HS-27A (cell line): ENCODE measurements at regions not wholly inside any gene's neighbourhood (a gene's known extent, or its start where the extent isn't known, plus 50 kb on each side); places are given as distances from the start of the nearest gene placed in this dataset.

Experiments
- DNase-seq: peaks from one replicate; pipeline ENCODE4 v3.0.0-alpha.2; 2012; ENCODE audit warnings: low read depth, missing footprints

DNA sequence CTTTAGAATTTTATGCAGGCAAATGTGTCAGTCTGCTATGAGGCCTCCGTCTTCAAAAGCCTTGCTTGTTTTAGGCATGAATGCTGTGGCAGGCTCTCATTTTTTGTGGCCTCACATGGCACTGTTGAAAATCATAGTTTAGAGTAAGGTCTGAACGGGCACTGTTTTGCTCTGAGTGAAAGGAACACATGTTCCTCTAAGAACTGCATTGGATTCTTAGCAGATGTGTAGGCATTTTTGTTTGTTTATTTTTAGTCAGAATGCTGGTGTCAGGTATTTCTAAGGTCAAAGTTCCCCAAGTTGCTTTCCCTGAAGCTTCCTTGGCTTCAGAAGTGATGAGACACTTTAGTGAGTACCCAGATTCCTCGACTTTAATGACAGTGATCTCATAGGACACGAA is 173.7 kb downstream of the HS3ST3B1 start:
- DNase-seq: no peak

DNA sequence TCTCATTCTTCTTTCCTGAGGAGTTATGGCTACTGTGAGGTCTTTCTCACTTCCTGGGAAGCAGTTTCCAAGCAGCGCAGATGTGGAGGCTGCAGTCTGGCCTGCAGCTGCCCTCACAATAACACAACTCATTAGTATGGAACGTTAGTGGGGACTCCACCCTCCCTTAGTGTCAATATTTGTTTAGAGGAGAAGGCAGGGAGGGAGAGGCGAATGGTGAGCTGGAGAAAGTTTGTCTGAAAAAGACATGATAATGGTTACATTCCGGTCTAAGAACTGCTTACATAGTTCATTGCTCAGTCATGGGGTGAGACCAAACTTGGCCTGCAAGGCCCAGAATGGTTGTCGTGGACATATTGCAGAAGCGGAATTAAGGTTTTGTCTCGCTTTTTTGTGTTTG is 170.2 kb downstream of the HS3ST3B1 start:
- peak; percentile 68 for DNase-seq

DNA sequence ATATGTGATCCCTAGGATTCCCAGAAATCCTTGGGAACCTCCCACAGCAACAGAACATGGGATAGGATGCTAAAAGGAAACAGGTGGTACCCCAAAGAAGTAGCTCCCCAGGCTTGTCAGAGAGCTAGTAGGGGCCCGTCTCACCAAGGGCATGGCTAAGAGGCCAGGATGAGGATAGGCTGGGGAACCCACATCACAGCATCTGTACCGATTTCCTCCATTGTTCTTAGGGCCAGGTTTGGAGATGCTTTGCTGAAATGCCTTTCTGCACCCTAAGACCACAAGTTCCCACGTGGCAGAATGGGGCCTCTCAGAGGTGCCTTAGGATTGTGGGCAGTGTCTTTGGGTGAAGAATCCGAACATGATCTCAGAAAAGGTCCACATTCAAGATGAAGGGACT is 169.5 kb downstream of the HS3ST3B1 start:
- no peak for DNase-seq

DNA sequence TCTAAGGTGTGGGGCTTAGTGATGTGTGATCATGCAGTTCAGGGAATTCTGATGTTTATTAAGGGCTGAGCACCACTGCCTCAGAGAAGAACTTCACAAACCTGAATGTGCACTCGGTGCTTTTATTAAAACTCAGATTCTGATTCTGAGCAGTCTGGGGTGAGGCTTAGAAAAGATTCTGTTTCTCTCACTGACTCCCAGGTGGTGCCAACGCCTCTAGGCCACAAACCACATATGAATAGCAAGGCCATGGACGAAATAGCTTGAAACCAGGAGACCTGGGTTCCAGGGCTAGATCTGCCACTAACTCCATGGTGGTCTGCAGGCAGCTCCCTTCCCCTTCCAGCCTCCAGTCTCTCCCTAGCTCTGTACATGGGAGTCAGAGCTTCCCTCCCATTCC is 169.1 kb downstream of the HS3ST3B1 start:
- DNase-seq: no peak

DNA sequence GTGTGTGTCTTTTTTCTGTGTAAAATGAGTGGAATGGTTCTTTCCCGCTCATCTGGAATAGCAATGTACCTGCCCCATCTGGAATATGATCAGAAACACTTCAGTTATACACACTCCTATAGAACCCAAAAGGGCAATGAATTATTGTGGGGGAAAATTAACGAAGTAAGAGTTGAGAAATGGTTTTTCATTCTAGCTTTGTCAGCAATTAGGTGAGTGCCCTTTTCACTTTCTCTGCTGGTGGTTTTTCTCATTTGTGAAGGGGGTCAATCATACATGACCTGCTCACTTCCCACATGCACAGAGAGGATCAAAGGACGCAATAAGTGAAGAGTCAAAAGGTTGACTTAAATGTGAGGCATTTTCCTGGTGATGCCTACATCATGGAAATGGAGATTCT is 168.0 kb downstream of the HS3ST3B1 start:
- DNase-seq: no peak

DNA sequence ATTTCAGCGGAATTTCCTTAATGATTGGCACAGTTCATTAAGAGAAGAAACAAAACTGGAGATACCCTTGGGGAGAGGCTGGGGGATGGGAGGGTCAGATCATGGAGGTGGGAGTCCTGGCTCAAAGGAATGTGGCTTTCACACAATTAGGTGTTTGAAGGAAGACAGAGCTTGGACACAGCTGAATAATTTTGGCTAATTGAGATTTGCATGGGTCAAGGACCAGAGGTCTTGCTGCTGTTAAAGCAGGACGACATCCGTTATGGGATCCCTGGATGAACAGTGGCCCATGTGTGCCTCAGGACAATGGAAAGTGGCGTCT is 160.3 kb downstream of the HS3ST3B1 start:
- DNase-seq: no peak

DNA sequence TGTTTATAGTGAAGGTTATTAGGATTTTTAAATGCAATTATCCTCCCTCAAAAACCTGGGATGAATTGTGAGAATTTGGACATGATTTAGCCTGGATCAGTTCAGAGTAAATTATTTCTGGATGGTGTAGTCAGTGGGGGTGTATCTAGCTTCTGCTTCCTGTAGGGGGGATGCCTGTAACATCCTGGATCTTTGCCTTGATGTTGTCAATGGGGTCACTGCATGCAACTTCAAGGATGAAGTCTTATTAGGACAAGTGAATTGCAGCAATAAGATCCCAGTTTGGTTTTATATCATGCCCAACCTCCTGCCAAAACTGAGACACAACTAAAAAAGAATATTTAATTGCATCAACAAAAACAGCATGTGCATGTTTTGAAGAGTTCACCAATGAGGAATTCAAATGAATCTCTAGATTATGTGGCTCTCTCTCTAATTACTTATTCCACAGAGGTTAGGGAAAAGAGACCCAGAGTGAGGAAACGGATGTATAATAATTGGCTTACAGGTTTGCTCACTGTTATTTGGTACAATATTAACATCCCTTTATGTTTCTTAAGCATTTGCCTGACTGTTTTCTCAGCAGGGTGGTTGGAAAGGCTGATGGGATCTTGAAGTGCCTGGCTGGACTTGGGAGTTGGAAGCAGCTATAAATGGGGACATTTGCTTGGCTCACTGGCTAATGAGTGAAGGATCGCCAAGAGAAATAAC is 159.8 kb downstream of the HS3ST3B1 start:
- DNase-seq: no peak

DNA sequence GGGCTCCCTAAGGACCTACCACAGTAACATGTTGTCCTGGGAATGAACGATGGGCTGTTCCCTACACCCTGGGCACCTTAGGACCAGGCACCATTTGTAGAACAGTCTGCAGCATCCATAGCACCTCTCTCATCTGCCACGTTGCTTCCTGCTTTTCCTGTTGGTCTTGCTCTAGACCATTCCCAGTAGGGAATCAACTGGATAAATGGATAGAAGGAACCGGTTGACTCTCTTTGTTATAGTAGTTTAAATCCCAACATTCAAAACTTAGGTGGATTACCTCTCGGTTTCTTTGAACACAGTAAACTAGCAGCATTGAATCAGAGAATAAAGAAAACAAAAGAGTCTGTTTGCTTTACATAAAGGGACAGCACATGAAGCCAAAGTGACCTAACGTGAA is 159.1 kb downstream of the HS3ST3B1 start:
- DNase-seq: no peak

DNA sequence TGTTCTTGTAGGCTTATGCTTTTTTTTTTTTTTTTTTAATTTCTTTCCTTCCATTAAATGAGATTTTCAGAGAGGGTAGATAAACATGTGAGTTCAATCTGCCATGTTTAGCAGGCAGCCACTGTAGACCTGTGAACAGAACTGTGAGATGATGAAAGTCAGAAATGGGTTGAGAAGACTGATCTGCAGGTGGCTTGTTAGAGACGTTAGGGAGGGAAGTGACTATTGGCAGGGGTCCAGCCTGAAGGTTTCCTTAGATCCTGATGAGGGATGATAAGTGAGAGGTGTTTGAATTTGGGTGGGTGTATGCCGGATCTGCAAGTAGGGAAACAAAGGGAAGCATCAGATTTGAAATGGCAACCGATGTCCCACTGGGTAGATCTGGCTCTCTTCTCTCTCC is 157.8 kb downstream of the HS3ST3B1 start:
- no peak for DNase-seq

DNA sequence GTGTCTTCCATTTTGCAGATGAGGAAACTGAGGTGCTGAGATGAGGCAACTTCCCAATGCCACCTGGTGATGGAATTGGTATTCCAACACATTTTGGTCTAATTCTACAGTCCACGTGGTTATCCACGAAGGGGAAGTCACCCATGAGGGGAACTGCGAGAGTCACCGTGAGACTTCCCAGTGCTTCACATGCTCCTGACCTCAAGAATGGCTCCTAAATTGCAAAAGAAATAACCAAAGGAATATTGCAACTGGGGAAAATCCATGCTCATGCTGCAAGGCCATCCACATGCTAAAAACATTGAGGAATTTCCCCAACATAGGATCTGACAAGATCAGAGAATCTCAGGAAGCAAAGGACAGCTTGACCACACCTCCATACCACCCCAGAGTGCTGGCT is 153.9 kb downstream of the HS3ST3B1 start:
- DNase-seq: no peak

DNA sequence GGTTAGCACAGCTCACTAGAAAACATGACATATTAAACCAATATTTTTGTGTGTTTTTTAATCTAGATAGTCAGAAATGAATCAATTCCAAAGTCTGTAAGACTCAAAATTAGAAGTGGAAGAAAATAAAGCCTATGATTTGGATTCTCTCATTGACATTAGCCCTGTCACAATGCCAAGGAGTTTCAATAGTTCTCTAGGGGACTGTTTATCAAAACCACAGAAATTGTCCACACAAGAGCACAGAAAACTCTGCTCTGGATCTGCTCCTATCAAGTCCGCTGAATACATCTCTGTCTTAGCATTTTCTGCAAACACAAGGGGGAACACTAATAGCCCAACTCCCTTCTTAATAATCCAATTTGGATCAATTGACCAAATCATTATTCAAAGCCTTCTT is 152.0 kb downstream of the HS3ST3B1 start:
- DNase-seq: no peak

DNA sequence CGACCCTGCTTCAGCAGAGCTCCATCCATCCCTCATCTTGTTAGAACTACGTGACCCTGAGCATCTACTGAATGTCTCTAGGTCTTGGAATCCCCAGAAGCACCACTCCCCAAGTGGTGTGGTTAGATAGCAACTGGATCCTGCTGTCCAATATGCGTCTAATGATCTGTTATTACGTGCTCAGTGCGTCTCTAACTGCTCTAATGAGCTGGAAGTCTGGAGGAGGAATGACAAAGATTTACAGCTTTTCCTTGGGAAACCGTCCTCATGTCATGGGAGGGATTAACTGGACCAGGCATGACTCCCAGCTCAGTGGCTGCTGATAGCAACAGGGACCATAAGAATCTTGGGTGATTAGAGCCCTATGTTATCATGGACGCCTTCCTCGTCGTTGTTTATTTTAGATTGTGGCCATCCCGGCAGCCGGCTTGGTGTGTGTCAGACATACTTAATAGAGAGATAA is 150.9 kb downstream of the HS3ST3B1 start:
- DNase-seq: no peak

DNA sequence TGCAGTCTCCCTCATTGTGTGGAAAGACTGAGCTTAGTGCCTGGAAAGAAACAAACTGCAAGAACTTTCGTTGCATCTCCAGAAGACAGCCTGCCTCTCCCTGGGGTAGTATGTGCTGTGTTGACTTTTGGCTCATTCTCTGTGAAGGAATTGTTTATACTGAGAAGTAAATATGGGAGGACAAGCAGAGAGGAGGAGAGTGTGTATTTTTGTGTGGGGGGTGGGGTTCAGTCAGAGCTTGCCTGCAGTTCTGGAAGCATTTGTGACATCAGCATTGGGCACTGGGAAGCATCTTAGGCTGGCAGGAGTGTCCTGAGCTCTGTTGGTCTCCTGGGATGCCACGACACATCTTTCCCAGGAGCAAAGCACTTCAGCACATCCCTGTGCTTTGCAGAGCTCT is 147.9 kb downstream of the HS3ST3B1 start:
- DNase-seq: no peak

DNA sequence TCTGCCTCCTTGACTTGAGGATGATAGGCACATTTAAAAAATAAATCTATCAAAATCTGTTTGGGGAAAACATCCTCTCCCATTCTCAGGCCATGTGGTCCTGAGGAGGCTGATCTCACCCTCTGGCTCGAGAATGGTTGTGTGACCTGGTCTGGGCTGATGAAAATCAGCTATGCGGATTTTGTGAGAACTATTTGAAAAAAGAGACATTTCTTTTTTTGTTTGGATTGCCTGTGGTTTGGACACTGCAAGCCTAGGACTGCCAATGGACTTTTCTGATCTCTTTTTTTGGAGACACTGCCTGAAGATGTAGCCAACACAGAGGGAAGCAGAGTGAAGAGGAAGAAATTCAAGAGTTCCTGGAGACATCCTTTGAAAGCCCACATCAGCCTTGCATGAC is 145.9 kb downstream of the HS3ST3B1 start:
- no peak for DNase-seq

DNA sequence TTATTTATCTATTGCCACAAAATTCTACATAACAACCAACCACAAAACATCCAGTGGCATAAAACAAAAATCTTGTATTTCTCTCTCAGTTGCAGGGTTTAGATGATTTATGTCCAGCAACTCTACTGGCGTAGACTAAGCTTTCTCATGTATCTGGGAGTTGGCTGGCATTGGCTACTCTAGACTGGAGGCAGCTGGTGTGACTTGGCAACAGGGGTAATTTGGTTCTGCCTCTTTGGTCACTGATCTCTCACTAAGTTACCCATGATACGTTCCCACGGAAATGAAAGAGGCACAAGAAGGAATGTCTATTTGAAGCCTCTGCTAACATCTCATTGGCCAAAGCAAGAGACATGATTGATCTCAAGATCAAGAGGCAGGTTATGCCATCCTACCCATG is 144.0 kb downstream of the HS3ST3B1 start:
- DNase-seq: no peak

DNA sequence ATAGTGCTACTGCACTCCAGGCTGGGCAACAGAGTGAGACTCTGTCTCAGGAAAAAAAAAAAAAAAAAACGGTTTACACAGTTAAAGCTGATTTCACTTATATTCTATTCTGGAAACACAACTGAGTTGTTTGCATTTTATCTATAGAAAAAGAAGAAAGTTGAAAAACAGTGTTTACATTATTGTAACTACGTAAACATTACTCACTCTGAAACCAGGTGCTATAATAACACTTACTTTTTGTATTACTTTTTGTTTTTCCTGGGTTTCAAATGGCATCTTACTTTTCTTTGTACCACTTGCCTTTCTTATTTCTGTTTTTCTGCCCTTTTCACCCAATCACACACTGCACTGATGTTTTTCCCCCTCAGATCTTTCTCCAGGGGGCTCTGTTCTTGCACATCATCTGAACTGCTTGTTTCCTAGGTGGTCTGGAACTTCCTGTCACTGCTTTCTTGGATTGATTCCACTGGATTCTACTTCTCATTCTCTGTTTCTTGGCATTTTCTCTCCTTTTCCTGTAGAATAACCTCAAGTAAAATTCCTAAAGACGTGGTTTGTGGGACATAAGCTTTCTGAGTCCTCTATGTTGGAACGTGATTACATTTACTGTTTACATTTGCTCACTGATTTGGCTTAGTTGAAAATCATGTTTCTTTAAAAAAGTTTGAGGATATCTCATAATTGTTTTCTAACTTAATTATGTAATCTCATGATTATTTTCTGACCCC is 142.1 kb downstream of the HS3ST3B1 start:
- DNase-seq: no peak

DNA sequence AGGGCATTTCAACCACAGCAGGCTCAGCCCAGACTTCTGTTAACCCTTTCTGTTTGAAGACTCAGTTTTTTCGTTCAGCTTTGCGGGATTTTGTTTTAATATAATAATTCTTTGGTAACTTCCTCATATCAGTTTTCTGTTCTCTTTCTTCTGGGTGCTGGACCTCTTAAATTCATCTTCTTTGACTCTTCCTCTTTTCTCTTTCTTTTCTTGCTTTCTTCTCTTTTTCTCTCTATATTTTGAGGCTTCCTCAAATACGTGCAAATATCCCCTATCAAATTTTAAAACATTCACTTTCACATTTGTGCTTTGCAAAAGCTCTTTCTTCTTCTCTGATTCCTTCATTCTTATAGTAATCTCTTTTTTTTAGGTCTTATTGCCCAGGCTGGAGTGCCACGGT is 136.3 kb downstream of the HS3ST3B1 start:
- DNase-seq: no peak

DNA sequence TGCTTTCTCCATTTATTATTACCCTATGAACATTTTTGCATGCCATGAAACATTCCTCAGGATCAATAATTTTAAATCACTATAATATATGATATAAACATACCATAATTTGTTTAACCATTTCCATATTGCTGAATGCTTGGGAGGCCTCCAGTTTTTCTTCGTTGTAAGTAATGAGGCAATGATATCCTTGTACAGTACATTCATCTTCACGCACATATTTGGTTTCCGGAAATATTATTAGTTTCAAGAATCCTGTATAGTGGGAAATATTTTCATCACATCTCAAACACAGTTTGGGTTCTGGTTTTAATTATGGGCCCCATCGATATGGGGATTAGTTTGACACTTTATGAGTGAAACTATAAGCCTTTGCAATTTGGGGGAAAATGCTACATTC is 135.4 kb downstream of the HS3ST3B1 start:
- DNase-seq: no peak

DNA sequence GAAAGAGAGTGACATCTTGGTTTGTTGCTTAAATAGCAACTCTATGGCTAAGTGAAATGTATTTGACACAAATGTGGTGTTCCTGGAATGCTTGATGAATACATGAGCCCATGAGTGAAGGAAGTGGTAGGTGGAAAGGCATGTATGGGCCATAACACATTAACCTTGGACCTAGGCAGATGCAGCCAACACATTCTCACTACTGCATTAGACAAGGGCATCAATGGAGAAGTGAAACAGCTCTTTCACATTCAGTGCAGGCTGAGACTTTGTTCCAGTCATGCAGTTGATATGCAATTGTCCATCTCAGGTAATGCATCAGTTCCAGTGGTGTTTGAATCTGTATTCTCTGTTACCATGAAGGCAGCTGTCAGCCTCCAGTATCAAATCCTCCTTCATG is 133.6 kb downstream of the HS3ST3B1 start:
- no peak for DNase-seq

DNA sequence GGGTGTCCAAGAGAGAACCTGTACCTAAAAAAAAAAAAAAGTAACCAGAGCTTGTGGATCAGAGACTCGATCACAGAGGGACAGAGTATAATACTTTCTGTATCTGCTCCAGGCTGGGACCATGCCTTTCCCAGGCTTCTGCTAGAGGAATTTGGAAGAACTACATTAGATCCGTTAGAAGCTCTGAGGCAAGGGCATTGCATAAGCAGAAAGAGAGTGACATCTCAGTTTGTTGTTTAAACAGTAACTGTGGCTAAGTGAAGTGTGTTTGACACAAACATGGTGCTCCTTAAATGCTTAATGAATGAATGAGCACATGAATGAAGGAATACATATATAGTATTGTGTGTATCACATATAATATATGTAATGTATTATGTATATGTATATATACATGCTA is 131.2 kb downstream of the HS3ST3B1 start:
- no peak for DNase-seq

DNA sequence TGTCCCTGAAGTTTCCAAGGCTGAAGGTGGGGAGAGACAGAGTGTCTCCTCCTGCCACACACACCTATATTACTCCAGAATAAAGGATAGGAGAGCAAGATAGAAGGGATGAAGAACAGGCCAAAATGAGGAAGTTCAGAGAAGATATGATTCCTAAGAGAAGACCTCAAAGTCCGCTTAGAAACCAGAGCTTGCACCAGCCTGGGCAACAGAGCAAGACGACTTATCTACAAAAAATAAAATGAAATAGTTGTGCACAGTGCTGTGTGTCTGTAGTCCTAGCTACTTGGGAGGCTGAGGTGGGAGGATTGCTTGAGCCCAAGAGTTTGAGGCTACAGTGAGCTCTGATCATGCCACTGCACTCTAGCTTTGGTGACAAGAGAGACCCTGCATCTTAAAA is 128.2 kb downstream of the HS3ST3B1 start:
- no peak for DNase-seq

DNA sequence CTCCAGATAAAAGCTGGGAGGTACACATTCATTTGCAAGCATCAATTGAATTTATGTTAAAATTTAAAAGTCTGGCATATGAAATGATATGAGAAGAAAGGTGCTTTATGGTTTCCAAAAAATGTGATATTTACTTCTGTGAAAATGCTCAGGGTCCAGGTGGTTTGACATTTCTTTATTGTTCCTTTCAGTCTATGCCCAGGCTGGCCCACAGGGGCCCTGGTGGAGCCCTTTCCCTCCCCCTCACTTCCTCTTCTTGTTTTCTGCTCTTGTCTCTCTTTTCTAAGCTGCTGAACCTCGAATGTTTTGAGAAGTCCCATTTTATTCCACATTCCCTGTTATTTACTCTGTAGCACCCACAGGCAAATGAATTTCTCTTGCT is 127.8 kb downstream of the HS3ST3B1 start:
- no peak for DNase-seq

DNA sequence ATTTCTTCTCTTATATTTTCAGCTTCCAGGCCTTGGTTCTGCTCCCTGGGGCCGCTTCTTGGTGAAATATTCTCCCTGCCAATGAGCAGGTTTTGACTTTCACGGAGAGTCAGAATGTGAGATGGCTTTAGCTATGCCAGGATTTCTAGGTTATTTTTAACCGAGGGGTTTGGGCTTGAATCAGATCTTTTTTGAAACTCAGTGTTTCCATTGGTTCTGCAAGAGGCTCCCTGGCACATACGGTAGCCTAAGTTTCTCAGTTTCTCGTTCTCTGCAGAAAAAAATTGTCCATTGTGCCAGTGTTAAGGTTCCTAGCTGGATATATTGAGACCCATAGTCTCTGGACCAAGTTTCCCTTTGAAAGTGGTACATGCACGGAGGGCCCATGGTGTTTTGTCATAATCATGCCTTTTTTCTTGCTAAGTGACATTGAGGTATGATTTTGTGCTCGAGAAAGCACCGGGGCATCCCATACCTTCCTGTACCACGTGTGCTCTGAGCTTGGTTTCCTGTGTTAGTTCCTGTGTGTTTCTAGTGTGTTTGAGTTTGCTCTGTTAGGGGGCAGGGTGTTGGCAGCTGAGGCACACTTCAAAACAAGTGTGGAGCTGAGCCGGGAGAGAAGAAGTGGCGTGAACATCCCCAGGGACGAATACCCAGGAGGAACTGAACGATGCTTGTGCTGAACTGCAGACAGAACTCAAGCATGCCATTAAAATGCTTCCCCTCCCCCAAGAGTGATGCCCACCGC is 127.2 kb downstream of the HS3ST3B1 start:
- DNase-seq: no peak
